GM18873 (cell line): ENCODE measurements at regions not wholly inside any gene's neighbourhood (a gene's known extent, or its start where the extent isn't known, plus 50 kb on each side); places are given as distances from the start of the nearest gene placed in this dataset.
"Not testable (repeated sequence)": the region's sequence is repeated elsewhere in the genome, so short reads cannot be mapped to it uniquely, and the experiment has no call there.

ENCODE experiments used
- ATAC-seq: cut with Tn5 transposase; IDR thresholded peaks from one replicate; pipeline ENCODE4 v1.9.1; 2021; ENCODE audit warnings: mild to moderate bottlenecking, moderate library complexity, moderate number of reproducible peaks; ENCODE audit not compliant: unreplicated experiment, low FRiP score

DNA sequence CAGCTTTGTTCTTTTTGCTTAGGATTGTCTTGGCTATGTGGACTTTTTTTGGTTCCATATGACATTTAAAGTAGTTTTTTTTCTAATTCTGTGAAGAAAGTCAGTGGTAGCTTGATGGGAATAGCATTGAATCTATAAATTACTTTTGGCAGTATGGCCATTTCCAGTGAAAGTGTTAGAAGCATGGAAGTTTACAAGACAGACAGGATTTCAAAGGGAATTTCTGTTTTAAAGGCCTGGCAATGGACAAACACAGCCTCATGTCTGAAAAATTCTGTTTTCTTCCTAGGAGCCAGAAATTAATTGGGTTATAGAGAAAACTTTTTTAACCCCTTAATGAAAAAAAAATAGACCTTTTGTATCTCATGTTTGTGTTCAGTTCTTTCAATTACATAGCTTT, 184.4 kb downstream of the ATP23 start:
- ATAC-seq: not testable (repeated sequence)

DNA sequence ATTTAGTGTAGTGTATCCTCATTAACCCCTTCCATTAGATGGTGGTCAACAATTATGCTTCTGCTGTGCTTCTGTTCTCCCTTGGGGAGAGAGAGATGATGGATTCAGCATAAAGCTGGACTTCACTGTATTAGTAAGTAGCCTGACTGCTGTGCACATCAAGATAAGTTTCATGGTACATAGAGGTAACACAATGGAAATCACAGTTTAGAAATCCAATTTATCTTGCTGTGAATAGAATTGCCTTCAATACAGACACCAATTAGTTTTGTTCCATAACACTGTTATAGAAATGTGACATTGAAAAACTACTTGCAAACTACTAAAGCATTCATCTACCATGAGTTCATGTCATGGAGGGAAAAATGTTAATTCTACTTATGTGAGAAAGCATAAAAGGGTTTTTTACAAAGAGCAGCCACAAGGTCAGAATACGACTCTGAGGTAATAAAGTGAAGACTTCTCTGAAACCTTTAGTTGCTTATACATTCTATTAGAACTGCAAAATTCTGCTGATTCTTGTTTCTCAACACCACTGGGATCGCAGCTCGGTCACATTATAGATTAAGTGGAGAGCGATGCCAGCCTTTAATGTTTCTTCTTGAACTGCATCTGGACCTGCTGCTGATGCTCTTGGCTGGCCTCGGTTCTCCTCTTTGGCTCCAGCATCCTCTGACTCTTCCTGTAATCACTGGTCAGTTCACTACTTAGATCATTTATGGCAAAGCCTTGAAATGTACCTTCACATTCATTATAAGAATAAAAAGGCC, 190.8 kb downstream of the ATP23 start:
- ATAC-seq: no peak

DNA sequence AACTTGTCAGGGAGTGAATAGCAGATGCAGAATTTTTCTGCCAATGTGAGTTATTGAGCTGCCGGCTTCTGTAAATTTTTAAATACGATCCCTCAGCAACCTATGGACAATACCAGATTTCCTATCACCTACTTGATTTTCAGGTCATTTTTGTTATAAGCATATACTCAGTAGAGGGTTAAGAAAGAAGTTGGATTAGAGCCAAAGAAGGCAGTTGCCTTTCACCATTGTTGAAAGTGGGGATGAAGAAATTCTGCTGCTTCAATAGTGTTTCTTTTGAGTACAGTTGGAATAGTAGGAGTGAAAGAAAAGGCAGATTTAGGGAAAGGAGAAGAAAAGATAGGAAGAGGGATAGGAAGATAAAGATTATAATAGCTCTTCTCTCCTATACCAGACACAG, 197.1 kb downstream of the ATP23 start:
- no peak for ATAC-seq

DNA sequence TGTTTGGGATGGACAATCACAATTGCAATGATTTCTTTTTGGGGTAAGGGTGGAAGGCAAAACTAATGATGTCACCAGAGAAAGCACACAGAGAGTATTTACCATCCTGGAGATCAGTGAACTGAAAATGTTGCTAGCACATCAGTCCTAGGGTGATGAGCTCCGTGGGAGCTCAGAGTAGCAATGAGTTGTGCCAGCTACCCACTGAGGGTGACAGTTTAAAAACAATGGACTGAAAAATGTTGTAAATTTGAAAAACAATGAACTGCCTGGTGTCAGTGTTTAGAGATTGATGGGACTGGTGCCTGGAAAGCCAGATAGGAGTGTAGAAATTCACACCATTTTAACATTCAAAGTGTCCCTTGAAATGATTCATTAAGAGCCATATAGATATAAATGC, 198.5 kb downstream of the ATP23 start:
- no peak for ATAC-seq

DNA sequence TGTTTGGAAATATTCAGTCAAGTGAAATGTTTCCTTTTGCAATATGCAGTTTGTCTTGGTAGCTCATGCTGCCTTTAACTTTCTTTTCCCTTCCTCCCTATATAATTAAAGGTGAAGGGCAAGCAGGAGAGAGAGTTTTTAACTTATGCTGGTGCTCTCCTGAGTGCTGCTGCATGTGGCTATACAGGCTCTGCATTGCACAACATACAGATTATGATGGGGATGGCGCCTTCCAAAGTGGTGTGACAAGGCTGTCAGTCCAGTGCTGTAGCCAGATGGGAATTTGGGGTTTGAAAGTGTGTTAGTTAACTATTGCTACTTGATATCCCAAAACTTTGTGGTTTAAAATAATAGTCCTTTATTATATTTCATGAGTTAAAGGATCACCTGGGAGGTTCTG, 199.0 kb downstream of the ATP23 start:
- no peak for ATAC-seq

DNA sequence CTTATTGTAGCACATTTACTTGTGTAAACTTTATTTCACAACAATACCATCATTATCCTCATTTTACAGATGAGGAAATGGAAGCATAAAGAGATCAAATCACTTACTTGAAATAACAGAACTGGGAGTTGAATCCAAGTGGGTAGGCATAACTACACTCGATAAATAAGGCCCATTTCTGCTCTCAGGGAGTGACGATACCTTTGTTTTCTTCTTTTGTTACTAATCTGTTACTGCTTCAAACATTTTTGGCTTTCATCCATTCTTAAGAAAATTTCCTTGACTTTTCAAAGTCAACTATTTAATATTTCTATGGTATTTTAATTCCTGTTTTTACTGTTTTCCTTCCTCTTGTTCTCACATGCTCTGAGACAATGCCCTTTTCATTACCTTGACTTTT, 201.6 kb downstream of the ATP23 start:
- no peak for ATAC-seq

DNA sequence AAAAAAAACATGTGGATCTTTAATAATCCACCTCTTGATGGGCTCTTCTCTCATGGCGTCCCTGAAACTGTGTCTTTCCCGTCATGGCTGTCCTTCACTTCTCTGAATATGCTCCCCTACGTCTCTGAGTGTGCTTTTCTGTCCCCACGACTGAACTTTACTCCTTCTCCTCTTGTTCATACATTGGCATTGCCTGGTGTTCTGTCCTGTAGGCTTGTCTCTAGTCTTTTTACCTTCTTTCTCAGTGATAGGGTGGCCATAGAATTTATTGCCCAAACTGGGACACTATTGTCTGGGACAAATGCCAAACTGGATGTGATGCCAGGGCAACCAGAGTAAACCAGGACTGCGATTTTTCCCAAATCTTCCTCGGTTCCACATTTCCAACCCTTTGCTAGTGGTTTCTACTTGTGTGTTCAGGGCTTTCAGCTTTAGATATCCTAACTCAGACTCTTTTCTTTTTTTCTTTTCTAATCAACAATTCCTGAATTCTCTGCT, 202.2 kb downstream of the ATP23 start:
- no peak for ATAC-seq

DNA sequence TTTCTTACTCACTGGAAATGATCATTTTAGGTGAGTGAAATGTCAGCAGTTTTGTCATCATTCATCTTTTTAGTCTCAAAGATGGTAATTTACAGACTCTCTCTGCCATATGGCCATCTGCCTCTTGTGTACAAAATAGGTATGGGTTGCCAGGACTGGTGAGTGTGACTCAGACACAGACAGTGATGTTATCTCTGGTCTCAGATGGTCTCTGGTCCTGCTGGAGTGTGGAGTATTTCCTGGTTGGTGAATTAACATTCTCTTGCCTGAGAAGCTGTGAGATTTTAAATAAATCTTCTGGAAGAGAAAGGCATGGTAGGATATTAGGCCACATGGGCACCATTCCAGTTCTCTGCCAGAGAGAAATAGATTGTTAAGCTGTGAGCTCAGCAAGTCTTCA, 207.0 kb downstream of the ATP23 start:
- ATAC-seq: no peak

DNA sequence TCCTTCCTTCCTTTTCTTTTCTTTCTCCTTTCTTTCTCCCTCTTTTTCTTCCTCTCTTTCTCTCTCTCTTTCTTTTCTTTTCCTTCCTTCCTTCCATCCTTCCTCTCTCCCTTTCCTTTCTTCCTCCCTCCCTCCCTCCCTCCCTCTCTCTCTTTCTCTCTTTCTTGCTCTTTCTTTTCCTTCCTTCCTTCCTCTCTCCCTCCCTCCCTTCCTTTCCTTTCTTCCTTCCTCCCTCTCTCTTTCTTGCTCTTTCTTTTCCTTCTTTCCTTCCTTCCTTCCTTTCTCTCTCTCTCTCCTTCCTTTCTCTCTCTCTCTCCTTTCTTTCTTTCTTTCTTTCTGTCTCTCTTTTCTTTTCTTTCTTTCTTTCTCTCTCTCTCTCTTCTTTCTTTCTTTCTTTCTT, 207.6 kb downstream of the ATP23 start:
- no peak for ATAC-seq

DNA sequence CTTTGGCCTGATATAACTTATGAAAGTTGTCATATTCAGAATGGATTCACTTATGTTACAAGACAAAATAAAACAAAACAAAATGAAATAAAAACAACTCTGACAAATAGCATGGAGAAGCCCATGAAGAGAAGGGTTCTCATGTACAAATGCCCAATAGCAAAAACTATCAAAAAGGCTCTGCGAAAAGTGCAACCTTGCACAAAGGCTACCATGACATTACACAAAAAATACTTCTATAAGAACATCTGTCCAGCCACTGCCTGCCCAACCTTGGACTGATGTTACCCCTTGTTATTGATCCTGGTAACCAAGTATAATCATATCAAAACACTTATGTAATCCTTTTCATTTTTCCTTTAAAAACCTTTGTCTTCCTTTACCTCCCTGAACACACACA, 213.0 kb downstream of the ATP23 start:
- no peak for ATAC-seq

DNA sequence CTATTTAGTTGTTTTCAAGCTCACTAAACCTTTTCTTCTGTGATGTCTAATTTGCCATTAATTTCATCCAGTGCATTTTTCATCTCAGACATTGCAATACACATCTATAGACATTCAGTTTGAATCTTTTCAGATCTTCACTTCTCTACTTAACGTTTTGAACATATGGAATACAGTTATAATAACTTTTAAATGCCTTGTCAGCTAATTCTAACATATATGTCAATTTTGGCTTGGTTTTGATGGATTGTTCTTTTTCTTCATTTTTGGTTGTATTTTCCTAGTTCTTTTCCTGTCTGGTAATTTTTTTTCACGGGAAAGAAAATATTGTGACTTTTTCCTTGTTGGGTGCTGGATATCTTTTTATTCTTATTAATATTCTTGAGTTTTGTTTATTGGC, 215.3 kb downstream of the ATP23 start:
- ATAC-seq: no peak

DNA sequence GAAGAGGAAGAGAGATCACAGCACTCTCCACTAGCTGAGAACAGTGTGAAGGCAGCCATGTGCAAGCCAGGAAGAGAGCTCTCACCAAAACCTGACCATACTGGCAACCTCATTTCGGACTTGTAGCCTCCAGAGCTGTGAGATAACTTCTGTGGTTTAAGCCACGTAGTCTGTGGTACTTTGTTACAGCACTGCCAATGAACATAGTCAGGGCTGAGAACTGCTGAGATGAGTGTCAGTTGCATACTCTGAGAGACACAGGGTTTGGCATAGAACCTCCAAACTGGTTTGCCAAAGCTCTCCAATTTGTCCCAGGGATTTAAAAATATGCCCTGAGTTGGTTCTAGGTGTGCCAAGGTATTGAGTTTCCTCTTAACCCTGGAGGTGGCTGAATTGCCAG, 218.6 kb downstream of the ATP23 start:
- no peak for ATAC-seq

DNA sequence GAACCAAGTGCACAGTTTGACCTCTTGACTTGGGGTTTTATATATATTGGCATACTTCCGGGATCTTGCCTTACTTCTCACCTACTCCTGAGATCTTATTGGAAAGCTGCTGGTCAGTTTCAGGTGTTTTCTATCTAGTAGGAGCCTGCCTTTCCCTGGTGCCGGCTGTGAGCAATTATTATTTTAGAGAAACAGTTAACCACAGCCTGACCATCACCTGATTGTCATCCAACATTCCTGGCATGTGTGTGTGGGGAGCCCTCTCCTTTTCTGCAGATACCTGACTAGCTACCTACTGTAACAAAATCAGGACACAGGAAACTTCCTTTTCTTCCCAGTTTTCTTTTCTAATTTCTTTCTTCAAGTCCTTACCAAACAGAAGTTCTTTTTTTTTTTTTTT, 220.4 kb downstream of the ATP23 start:
- ATAC-seq: no peak

DNA sequence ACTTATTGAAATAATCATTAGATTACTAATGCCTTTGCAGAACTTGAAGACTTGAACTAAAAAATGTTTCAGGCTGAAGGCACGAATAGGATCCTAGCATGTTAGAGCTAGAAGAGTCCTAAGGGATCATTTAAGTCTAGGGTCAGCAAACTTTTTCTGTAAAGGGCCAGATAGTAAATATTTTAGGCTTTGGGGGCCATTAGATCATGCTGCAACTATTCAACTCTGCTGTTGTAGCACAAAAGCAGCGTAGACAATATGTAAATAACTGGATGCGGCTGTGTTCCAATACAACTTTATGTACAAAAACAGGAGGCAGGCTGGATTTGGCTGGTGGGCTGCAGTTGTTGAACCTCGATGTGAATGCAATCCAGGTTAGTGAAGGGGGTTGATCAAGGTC, 221.7 kb downstream of the ATP23 start:
- ATAC-seq: no peak

DNA sequence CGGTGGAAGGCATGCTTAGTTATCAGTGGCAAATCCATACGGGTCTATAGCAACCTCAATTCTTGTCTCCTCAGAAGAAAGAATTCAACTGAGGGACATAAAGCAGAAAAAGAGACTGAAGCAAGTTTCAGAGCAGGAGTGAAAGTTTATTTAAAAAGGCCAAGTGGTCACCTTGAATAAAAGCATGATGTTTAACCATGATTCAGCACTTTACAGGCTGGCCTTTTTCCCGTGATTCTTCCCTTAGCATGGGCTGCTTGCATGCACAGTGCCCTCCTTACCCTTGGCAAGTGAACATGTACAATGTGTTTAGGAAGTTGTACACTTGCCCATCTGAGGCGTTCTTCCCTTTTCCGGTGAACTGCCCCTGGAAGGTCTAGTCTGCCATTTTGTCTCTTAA, 225.3 kb downstream of the ATP23 start:
- ATAC-seq: no peak

DNA sequence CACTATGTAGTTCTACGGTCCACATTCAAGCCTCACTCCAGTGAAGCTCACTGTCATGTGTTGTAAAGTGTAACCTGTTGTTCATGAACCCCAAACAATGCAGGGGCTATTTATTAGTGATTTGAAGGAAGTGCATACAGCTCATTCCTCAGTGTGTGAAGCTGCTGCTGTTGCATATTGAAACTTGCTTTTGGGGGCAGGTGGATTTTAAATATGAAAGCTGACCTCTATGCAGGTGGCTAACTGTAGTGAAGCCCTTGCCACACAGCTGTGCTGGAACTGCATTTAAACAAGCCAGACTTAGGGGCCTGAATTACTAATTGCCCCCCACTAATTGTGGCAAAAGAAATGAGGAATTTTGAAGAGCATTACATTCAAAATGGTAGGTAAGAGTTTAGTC, 226.3 kb downstream of the ATP23 start:
- no peak for ATAC-seq

DNA sequence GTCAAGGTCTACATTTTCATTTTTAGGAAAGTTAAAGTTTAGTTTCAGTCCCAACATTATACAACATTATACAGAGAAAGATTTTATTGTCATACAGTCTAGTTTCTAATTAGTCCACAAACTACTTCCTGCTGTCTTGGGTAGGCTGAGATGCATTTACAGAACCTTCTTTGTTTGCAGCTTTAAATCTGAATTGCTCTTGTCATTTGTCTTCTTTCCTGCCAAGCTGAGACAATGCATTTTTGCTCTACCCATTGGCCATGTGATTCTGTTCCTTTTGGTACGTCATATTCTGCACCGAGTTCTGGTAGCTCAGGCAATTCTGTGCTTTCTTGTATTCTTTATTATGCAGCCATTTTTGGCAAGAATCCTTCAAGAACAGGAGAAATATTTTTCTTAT, 228.5 kb downstream of the ATP23 start:
- ATAC-seq: no peak

DNA sequence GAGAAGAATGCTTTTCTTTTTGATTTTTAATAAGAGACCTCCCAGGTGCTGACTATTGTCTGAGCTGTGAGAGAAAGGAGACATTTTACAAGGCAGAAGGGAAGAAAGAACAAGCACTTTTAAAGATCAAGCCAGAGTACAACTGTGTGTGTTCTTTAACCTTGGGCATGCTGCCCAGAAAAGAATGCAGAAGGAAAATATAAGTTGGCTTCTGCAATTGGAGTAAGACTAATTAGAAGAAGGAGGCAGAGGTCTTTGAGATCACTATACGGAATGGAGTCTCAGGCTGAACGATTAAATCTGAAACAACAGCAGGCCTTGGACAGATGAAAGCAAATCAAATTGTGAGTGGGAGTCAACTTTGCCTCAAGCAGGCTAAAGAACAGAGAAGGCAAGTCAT, 230.5 kb downstream of the ATP23 start:
- no peak for ATAC-seq

DNA sequence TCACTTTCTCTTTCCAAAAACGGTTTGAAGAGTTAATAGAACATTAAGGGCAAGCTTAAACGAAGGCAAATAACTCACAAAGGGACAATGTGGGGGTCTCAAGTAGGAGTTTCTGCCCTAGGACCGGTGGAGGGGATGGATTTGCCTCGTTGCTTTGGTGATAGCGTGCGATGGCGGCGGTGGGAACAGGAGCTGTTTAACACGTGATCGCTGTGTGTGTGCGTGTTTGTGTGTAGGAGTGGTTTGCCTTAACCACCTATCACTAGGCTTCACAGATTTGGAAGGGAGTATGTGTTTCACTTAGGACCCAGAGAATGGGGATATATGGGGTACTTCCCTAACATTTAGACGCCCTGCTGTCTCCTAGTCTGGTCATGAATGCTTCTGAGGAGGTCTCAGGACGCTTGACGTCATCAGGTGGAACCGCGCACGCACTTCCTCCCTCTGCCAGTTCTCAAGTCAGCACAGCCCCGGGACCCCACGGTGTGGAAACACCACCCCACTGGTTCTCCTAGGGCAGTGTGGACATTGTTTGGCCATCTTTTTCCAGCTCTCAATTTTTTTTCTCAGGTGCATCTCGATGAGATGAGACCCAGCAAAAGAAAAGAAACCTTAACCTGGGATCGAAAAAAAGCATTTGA, 231.2 kb downstream of the ATP23 start:
- ATAC-seq: no peak

DNA sequence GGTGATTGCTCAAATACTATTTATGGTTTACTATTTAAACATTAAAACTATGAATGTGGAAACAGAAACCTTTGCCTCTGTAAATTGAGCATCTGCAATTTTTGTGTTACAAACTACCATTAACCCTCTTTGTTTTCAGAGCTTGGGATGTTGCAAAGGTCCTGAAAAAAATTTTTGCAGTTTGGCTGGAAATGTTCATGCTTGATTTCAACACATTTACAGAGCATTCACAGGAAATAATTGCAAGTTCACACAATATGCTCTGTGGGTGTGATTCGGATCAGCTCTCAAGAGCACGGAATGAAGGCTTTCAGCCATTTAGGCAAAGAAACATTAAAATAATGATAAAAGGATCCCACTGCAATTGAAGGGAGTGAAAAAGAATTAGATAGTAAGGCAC, 232.9 kb downstream of the ATP23 start:
- no peak for ATAC-seq

DNA sequence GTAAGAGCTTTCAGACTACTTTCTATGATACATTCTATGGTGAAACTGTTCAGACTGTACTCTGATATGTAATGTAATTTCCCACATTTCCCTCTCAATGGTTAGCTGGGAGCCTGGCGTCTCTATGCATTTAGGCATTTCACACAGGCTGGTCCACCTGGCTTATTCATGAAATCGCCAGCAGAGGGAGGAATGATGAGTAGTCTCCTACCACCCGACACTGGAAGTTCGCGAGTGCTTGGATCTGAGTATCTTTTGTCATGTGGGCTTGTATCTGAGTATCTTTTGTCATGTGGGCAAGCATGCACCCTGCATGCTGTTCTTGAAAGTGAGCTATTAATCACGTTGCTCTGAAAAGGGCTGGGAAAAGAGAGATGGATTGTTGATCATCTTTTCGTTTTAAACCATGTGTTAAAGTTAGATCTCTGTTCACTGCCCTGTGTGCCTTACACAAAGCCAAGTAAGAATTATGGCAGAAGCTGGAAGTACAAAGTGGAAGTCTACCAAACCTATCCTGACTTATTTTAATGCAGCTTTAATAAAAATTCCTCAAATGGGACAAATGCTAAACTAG, 235.0 kb downstream of the ATP23 start:
- ATAC-seq: no peak

DNA sequence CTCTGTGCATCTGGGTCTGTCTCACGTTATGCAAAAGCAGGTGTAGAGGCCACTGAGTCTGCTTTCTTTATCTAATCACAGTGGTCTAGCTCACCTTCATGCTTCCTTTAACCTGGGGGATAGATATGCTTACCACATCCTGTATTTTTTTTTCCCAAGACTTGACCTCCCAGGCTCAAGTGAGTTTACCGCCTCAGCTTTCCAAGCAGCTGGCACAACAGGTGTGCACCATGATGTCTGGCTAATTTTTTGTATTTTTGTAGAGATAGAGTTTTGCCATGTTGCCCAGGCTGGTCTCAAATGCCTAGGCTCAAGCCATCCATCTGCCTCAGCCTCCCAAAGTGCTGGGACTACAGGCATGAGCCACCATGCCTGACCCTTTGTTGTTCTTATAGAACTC, 236.0 kb downstream of the ATP23 start:
- ATAC-seq: no peak
